HUES6 (cell line): ENCODE measurements at regions not wholly inside any gene's neighbourhood (a gene's known extent, or its start where the extent isn't known, plus 50 kb on each side); places are given as distances from the start of the nearest gene placed in this dataset.

ENCODE experiments used
- H3K27ac ChIP-seq: 2 replicates; pipeline ENCODE4 v1.7.0; 2013; ENCODE audit warnings: low read depth, mild to moderate bottlenecking, low read length, inconsistent platforms
- H3K27me3 ChIP-seq: 2 replicates; pipeline ENCODE4 v1.6.1; 2013; ENCODE audit warnings: low read length; ENCODE audit not compliant: control insufficient read depth, insufficient read depth
- H3K36me3 ChIP-seq: 2 replicates; pipeline ENCODE4 v1.6.1; 2013; ENCODE audit warnings: low read length; ENCODE audit not compliant: control insufficient read depth, insufficient read depth
- H3K4me1 ChIP-seq: 2 replicates; pipeline ENCODE4 v1.6.1; 2013; ENCODE audit warnings: low read length; ENCODE audit not compliant: control insufficient read depth, insufficient read depth
- H3K4me3 ChIP-seq: 2 replicates; pipeline ENCODE4 v1.5.1; 2013; ENCODE audit warnings: low read depth, low read length
- H3K9ac ChIP-seq: one replicate; pipeline ENCODE4 v1.6.1; 2013; ENCODE audit warnings: mild to moderate bottlenecking, low read length
- H3K9me3 ChIP-seq: 2 replicates; pipeline ENCODE4 v1.6.1; 2013; ENCODE audit warnings: low read depth, low read length; ENCODE audit not compliant: control insufficient read depth, insufficient read depth

DNA sequence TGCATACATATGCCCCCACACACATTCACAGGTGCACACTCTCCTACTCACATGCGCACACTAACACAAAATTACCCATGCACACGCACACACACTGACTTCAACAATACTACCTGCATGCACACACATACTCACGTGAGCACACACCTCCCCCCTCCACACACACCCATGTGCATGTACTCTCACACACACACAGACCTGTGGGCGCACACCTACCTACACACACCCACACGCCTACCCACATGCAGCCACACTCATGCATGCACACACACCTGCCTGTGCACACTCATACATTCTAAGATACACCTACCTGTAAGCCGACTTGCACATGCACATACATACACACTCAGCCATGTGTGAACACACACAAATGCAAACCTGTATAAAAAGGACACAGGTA is 97.3 kb upstream of the GSC start:
- H3K27me3 ChIP-seq, result no peaks in the 10 kb centered on the region; the same call in 1 of the 2 replicates
- H3K4me1 ChIP-seq, result peaks cover 9% of the 10 kb centered on the region; the same call in 1 of the 2 replicates
- no peak overlapping the region for H3K27ac ChIP-seq
- no peak overlapping the region for H3K9ac ChIP-seq
- H3K4me3 ChIP-seq, result no peak overlapping the region
- H3K9me3 ChIP-seq, result no peaks in the 10 kb centered on the region
- H3K36me3 ChIP-seq, result no peaks in the 10 kb centered on the region

GRCh38 chr14:94864387-94865195 is 94.7 kb upstream of the GSC start:
- Histone ChIP-seq H3K27me3 (no peaks in the 10 kb centered on the region; the same call in 1 of the 2 replicates), H3K4me3 (no peak overlapping the region), H3K36me3 (no peaks in the 10 kb centered on the region), H3K9ac (no peak overlapping the region), H3K27ac (no peak overlapping the region), H3K9me3 (no peaks in the 10 kb centered on the region), H3K4me1 (peaks cover 9% of the 10 kb centered on the region; the same call in 1 of the 2 replicates)

DNA sequence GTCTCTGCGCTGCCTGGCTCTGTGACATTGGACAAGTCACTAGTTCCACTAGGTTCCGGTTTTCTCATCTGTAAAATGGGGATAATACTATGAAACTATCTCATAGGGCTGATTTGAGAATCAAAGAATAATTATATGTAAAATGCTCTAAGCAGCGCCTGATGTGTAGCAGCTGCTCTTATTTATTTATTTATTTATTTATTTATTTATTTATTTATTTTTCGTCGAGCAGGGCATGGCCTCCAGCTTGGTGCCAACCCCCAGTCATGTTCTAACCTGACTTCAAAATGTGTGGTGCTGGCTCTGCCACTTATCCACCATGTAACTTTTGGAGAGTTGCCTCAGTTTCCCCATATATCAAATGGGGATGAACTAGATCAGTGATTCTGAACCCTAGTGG is 93.5 kb upstream of the GSC start:
- Histone ChIP-seq H3K36me3 (no peaks in the 10 kb centered on the region), H3K9ac (no peak overlapping the region), H3K27ac (no peak overlapping the region), H3K4me1 (peaks cover 5% of the 10 kb centered on the region; the same call in 1 of the 2 replicates), H3K9me3 (no peaks in the 10 kb centered on the region), H3K4me3 (no peak overlapping the region), H3K27me3 (no peaks in the 10 kb centered on the region; the same call in 1 of the 2 replicates)

DNA sequence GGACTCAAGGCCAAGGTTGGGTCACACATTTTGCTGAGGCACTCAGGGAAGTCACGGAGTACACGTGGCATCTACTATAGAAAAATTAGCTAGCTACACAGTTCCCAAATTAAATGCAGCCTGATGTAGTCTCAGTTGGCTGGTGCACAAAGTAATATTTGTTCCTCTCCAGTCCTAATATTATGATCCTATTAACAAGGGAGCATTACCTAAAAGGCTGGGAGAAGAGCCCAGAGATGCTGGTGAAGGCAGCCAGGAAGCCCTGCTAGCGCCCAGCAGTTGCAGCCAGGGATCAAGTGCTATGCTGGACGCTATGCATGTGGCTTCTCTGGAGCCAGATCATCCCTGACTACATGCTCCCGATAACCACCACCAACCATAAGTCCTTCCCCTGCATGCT is 88.0 kb upstream of the GSC start:
- no peak overlapping the region for H3K4me3 ChIP-seq
- no peak overlapping the region for H3K27ac ChIP-seq
- no peak overlapping the region for H3K9ac ChIP-seq
- H3K9me3 ChIP-seq, result peaks cover 12% of the 10 kb centered on the region
- no peaks in the 10 kb centered on the region for H3K4me1 ChIP-seq
- no peaks in the 10 kb centered on the region for H3K36me3 ChIP-seq
- no peaks in the 10 kb centered on the region for H3K27me3 ChIP-seq

DNA sequence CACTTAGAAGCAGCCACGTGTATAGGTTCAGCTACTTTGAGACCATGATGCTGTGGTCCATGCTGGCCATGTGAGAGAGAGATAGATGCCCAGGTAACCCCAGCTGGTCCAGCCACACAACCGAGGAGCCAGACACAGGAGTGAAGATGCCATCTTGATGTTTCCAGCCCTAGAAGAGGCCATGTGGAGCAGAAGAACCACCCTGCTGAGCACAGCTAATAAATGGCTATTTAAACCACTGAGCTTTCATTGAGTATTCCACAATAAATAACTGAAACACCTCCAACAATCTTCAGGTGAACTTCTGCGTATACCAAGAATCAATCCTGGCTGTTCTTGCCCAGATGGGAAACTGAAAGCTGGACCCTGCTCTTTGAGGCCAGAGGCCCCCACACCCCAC is 84.0 kb upstream of the GSC start:
- Histone ChIP-seq H3K9me3 (peaks cover 14% of the 10 kb centered on the region), H3K27ac (no peak overlapping the region), H3K9ac (no peak overlapping the region), H3K4me3 (no peak overlapping the region), H3K27me3 (no peaks in the 10 kb centered on the region), H3K36me3 (no peaks in the 10 kb centered on the region), H3K4me1 (no peaks in the 10 kb centered on the region)

- H3K4me1 ChIP-seq, result no peaks in the 10 kb centered on the region
- no peak overlapping the region for H3K27ac ChIP-seq
- no peaks in the 10 kb centered on the region for H3K36me3 ChIP-seq
- no peak overlapping the region for H3K9ac ChIP-seq
- H3K27me3 ChIP-seq, result no peaks in the 10 kb centered on the region
- peaks cover 14% of the 10 kb centered on the region for H3K9me3 ChIP-seq
- no peak overlapping the region for H3K4me3 ChIP-seq
Measured at GRCh38 chr14:94850309-94851211, 80.6 kb upstream of the GSC start.

GRCh38 chr14:94844593-94845152 is 74.8 kb upstream of the GSC start:
- no peak overlapping the region for H3K9ac ChIP-seq
- H3K27ac ChIP-seq, result no peak overlapping the region
- no peak overlapping the region for H3K4me3 ChIP-seq
- H3K9me3 ChIP-seq, result no peaks in the 10 kb centered on the region
- no peaks in the 10 kb centered on the region for H3K36me3 ChIP-seq
- H3K4me1 ChIP-seq, result no peaks in the 10 kb centered on the region
- no peaks in the 10 kb centered on the region for H3K27me3 ChIP-seq

GRCh38 chr14:94840467-94840866 is 70.6 kb upstream of the GSC start:
- Histone ChIP-seq H3K27ac (no peak overlapping the region), H3K9me3 (peaks cover 5% of the 10 kb centered on the region; the same call in 1 of the 2 replicates), H3K27me3 (no peaks in the 10 kb centered on the region), H3K4me3 (no peak overlapping the region), H3K4me1 (no peaks in the 10 kb centered on the region), H3K9ac (no peak overlapping the region), H3K36me3 (no peaks in the 10 kb centered on the region)

DNA sequence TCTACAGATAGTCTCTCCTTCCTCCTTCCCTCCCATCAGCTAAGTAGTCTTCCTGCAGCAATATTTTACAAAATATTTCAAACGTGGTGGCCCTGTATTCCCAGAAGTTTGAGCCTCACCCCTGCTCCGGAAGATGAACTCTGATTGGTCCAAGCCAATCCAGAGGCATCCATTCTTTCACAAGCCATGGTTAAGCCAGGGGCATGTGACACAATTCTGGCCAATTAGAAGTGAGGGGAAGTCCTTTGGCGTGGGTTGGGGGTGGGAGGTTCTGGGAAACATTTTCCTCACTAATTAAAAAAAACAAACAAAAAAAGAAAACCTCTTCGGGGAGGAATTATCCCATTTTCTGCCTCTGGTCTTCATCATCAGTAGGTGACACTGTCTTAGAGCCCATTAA is 69.4 kb upstream of the GSC start:
- peaks cover 12% of the 10 kb centered on the region for H3K9me3 ChIP-seq
- no peak overlapping the region for H3K4me3 ChIP-seq
- H3K4me1 ChIP-seq, result no peaks in the 10 kb centered on the region
- no peaks in the 10 kb centered on the region for H3K36me3 ChIP-seq
- H3K27me3 ChIP-seq, result no peaks in the 10 kb centered on the region
- H3K9ac ChIP-seq, result no peak overlapping the region
- H3K27ac ChIP-seq, result no peak overlapping the region

DNA sequence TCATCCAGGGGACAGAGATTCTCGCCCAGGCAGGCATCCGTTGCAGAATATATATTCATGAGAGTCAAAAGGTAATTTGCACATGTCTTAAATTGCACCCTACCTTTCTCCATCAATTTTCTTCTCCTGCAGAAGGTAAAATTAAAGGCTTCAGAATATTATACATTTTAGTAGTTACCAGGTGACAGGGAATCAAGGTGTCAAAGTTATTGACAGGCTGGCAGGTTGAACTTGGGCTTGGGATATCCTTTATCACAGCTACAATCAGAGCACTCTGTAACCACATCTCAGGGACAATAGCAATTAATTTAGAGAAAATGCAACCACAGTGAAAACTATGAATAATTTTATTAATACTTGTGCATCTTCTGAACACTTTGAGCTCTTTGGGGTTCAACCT is 66.9 kb upstream of the GSC start:
- Histone ChIP-seq H3K9me3 (peaks cover 12% of the 10 kb centered on the region), H3K4me1 (no peaks in the 10 kb centered on the region; the same call in 1 of the 2 replicates), H3K9ac (no peak overlapping the region), H3K27ac (no peak overlapping the region), H3K4me3 (no peak overlapping the region), H3K27me3 (no peaks in the 10 kb centered on the region), H3K36me3 (no peaks in the 10 kb centered on the region)

- no peaks in the 10 kb centered on the region for H3K27me3 ChIP-seq
- no peak overlapping the region for H3K4me3 ChIP-seq
- peaks cover 12% of the 10 kb centered on the region for H3K9me3 ChIP-seq
- H3K9ac ChIP-seq, result no peak overlapping the region
- no peaks in the 10 kb centered on the region for H3K36me3 ChIP-seq
- H3K4me1 ChIP-seq, result no peaks in the 10 kb centered on the region; the same call in 1 of the 2 replicates
- no peak overlapping the region for H3K27ac ChIP-seq
Measured at GRCh38 chr14:94833633-94834032, 63.7 kb upstream of the GSC start.
